Activated CD8-positive, alpha-beta memory T cell treated with anti-CD3 and anti-CD28 coated beads for 24 hours (primary cell): ENCODE measurements at regions not wholly inside any gene's neighbourhood (a gene's known extent, or its start where the extent isn't known, plus 50 kb on each side); places are given as distances from the start of the nearest gene placed in this dataset.
"Not testable (repeated sequence)": the region's sequence is repeated elsewhere in the genome, so short reads cannot be mapped to it uniquely, and the experiment has no call there.

ENCODE experiments used
- DNase-seq: peaks from one replicate; pipeline ENCODE4 v3.0.0-alpha.2; 2020

DNA sequence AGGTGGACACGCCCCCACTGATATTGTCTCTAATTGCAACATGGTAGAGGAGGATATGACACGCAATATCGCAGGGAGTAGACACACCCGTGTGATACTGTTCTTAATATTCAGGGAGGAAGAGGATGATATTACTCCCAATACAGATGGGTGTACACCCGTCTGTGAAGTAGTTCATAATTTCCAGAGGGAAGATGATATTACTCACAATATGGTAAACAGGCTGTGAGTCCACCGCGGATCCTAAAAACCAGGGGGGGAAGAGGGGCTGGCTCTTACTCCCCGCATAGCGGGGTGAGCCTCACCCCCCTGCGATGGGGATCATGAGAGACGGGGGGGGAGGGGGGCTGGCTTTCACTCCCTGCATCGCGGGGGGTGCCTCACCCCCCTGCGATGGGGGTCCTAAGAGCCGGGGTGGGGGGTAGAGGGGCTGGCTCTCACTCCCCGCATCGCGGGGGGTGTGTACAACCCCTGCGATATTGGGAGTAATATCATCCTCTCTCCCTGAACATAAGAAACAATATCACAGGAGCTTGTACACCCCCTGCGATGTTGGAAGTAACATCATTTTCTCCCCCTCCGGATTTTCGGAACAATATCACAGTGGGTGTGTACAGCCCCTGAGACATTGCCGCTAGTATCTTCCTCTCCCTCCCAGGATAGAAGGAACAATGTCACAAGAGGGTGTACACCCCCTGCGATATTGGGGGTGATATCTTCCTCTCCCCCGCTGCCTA is 52.2 kb upstream of the FRG2C start:
- not testable (repeated sequence) for DNase-seq
